ENCODE measurements at regions not wholly inside any gene's neighbourhood (a gene's known extent, or its start where the extent isn't known, plus 50 kb on each side); places are given as distances from the start of the nearest gene placed in this dataset.
"Not testable (repeated sequence)": the region's sequence is repeated elsewhere in the genome, so short reads cannot be mapped to it uniquely, and the experiment has no call there.

- peak; percentile 78 for DNase-seq
Measured at GRCh38 chr14:97977651-97978261, 1180.6 kb downstream of the VRK1 start.

DNA sequence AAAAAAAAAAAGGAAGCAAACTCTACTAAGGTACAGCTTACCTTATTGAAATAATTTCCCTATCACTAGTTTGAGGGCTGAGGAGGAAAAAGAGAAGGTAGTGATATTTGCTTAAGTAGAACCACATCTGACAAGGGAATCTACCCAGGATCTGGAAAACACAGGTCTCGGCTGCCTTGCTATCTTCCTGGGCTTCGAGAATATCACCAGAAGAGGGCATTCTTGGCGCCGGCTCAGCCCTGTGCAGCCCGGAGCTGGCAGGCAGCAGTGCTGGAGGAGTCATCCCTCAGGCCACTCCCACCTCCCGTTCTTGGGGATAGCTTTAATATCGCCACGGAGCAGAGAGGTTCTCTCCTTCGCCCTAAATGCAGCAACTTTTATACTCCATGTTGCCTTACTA, 1181.2 kb downstream of the VRK1 start:
- peak; percentile 86 for DNase-seq

DNA sequence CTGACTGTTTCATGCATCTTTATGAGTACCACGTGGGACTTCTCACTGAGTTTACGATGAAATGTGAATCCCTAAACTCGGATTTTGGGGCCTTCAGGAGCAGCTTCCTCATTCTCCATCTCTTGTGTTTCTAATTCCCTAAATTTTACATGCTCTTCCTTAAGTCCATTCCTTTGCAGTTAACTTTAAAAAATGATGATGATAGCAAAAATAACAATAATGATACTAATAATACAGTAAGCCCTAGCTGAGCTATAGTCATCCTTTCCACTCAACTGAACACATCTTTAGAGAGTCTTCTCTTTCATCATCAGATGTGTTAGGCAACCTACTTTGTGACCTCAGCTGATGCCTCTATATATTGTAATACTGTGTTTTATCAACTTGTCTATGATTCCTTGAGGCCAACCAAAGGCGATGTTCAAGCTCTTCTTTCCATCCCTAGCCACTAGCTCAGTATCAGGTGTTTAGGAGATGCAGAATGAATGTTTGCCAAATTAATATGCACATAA, 1196.4 kb downstream of the VRK1 start:
- DNase-seq, result no peak

GRCh38 chr14:97994020-97994531, 1196.9 kb downstream of the VRK1 start:
- DNase-seq, result no peak

DNA sequence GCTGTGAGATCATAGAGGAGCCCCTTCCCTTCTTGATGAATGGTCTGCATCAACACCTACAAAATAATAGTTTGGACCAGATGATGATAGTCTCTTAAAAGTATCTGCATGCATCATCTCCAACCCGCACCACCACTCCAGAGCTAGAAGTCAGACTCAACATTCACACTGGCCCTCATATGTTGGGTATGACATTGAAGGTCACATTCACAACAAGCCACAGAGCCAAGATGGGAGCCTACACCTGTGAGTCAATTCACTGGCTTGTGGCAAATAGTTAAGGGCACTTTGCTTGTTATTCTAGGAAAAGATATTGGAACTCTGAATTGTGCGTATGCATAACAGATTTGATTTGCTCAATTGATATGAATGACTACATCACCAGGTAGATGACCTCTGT, 1197.9 kb downstream of the VRK1 start:
- DNase-seq, result no peak

- DNase-seq, result no peak
Measured at GRCh38 chr14:97995531-97995930, 1198.3 kb downstream of the VRK1 start.

GRCh38 chr14:98006008-98006407, 1208.8 kb downstream of the VRK1 start:
- no peak for DNase-seq

- DNase-seq, result no peak
Measured at GRCh38 chr14:98008381-98009113, 1211.4 kb downstream of the VRK1 start.

DNA sequence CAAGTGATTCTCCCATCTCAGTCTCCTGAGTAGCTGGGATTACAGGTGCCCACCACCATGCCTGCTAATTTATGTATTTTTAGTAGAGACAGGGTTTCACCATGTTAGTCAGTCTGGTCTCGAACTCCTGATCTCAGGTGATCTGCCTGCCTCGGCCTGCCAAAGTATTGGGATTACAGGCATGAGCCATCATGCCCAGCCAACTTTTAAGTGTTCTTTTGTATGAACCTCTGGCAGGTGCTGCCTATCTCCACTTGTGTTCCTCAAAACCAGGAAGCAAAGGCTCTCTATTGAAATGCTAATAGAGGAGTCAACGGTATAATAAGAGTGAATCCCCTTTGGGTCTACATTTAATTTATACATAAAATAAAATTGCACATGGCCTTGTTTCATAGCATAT, 1212.0 kb downstream of the VRK1 start:
- not testable (repeated sequence) for DNase-seq

- DNase-seq, result no peak
Measured at GRCh38 chr14:98010784-98011183, 1213.6 kb downstream of the VRK1 start.

- no peak for DNase-seq
Measured at GRCh38 chr14:98014851-98015615, 1217.9 kb downstream of the VRK1 start.

DNA sequence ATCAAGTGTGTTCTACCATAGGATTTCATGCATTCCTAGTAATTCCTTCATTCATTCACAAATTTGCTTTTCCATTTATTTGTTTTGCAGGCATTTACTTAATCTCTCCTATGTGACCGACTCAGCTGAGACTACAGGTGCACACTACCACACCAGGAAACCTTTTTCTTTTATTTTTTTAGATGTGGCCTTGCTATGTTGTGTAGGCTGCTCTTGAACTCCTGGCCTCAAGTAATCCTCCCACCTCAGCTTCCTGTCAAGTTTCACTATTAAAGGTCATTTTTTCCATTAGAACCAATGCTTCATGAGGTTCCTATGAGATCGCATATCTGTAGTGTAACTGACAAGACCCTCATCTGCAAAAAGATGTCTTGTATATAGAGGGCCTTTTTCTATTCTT, 1218.7 kb downstream of the VRK1 start:
- no peak for DNase-seq

DNA sequence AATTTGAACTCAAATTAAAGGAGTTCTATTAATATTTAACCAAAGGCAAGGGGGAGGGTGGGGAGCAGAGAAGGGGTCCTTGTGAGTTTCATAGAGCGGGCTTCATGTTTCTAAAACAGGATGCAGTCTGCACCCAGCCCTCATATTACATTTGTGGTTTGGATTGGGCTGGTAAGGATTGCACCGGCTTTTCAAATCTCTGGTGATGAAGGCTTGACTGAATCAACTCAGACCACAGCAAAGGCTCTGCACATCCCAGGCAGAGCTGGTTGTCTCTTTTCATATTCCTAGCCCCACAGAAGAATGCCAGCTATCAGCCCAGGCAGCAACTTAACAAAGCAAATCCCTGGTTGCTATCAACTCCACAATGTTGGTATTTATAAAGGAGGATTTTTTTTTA, 1221.4 kb downstream of the VRK1 start:
- DNase-seq, result no peak

GRCh38 chr14:98022541-98023520, 1225.6 kb downstream of the VRK1 start:
- peak; percentile 7 for DNase-seq

DNA sequence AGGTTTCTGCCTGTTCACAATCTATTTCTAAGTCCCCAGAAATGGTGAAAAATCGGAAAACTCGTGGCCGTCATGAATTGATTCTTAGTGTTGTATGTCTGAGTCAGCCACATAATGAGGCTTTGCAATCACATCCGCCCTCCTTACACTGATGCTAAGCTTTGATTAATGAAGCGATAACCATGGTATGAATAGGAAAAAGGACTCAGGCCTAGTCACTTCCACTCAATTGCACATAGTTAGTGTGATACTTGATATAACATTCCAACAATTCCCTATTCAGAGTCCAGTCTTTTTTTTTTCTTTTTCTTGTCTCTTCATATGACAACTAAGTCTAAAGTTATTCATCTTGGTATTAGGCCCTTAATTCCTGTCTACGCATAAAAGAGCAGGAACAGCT, 1231.0 kb downstream of the VRK1 start:
- DNase-seq, result peak; percentile 16

DNA sequence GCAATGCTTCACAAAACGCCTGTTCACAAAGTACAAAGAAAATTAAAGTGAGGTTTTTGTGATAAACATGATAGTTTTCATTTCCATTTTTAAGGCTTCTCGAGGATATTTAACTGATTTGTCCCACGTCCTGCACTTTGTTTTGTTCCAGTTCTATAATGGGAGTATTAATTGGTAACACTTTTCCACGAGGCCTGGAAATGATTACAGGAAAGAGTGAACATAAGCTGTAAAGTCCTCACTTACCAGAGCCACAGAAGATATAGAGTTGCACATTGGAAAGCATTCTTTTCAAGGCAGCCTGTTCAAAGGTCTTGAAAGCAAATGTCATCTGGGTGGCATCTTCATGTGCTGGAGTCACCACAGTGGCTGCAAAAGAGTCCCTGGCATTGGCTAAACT, 1236.6 kb downstream of the BCL11B start:
- peak; percentile 15 for DNase-seq

- no peak for DNase-seq
Measured at GRCh38 chr14:98037831-98038230, 1234.2 kb downstream of the BCL11B start.

GRCh38 chr14:98056946-98057345, 1215.1 kb downstream of the BCL11B start:
- DNase-seq, result no peak

GRCh38 chr14:98059106-98059505, 1212.9 kb downstream of the BCL11B start:
- no peak for DNase-seq

- no peak for DNase-seq
Measured at GRCh38 chr14:98062083-98062482, 1209.9 kb downstream of the BCL11B start.

- peak; percentile 45 for DNase-seq
Measured at GRCh38 chr14:98069712-98070171, 1202.3 kb downstream of the BCL11B start.

DNA sequence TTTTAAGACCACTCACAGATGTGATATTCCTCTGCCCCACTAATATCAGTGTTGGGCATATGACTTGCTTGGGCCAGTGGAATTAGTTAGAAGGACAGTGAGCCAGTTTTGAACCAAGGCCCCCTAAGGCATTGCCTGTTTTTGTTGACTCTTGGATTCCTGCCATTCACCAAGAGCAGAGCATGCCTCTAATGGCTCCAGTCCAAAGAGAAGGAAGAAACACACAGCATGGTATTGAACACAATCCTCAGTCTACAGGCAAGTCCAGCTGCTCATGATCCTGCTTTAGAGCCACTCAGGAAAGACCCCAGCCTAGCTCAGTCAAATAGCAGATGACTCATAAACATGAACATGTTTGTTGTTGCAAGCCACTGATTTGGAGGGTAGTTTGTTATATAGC, 1201.5 kb downstream of the BCL11B start:
- no peak for DNase-seq
